ENCODE measurements at regions not wholly inside any gene's neighbourhood (a gene's known extent, or its start where the extent isn't known, plus 50 kb on each side); places are given as distances from the start of the nearest gene placed in this dataset.
A peak's percentile ranks its signal among the peaks of the same experiment; 100 is the strongest.

DNA sequence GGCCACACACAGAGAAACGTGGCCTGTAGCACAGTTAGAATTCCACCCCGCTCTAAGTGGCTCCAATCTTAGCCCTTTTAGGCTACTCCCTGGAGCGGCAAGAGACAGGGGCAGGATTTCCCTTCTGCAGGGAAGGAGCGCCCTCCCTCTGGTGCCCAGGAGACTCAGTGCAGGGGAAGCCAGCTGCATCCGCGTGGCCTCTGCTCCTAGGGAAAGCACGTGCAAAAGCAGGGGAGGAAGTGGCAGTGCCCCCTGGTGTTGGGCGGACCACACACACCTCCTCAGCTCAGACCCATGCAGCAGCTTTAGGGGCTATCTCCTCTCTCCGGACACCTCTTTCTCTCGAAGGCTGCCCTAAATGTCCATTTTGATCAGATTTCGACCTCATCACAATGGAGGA is 50.0 kb downstream of the SPRING1 start:
- no peaks in the 10 kb centered on the region for H3K36me3 ChIP-seq (ENCODE audit: control insufficient read depth, insufficient read depth, low read length)
- TF ChIP-seq, protein P1, sequence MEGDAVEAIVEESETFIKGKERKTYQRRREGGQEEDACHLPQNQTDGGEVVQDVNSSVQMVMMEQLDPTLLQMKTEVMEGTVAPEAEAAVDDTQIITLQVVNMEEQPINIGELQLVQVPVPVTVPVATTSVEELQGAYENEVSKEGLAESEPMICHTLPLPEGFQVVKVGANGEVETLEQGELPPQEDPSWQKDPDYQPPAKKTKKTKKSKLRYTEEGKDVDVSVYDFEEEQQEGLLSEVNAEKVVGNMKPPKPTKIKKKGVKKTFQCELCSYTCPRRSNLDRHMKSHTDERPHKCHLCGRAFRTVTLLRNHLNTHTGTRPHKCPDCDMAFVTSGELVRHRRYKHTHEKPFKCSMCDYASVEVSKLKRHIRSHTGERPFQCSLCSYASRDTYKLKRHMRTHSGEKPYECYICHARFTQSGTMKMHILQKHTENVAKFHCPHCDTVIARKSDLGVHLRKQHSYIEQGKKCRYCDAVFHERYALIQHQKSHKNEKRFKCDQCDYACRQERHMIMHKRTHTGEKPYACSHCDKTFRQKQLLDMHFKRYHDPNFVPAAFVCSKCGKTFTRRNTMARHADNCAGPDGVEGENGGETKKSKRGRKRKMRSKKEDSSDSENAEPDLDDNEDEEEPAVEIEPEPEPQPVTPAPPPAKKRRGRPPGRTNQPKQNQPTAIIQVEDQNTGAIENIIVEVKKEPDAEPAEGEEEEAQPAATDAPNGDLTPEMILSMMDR (IDR thresholded peaks at IDR 0.05; ENCODE audit: insufficient read depth, low read length, poor library complexity, severe bottlenecking): peak; percentile 58
- H3K27me3 ChIP-seq (replicated peaks; ENCODE audit: control insufficient read depth, insufficient read depth, low read length): peaks cover under 1% of the 10 kb centered on the region
- DNase-seq (ENCODE audit: extremely low read depth, insufficient read length): no peak
- H3K4me3 ChIP-seq (replicated peaks; ENCODE audit: low read depth, low read length): no peak overlapping the region

DNA sequence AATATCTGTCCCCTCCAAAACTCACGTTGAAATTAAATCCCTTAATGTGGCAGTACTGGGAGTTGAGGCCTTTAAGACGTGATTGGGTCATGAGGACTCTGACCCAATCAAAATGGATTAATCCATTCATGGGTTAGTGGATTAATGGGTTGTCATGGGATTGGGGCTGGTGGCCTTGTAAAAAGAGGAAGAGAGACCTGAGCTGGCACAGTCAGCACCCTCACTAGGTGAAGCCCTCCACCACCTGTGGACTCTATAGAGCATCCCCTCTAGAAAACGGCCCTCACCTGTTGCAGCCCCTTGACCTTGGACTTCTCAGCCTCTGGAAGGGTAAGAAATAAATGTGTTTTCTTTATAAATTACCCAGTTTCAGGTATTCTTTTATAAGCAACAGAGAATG is 53.0 kb downstream of the SPRING1 start:
- TF ChIP-seq, protein P1 (IDR thresholded peaks at IDR 0.05; ENCODE audit: insufficient read depth, low read length, poor library complexity, severe bottlenecking): no peak
- Histone ChIP-seq H3K27me3 (replicated peaks; ENCODE audit: control insufficient read depth, insufficient read depth, low read length) (peaks cover 1% of the 10 kb centered on the region), H3K4me3 (replicated peaks; ENCODE audit: low read depth, low read length) (no peak overlapping the region), H3K36me3 (ENCODE audit: control insufficient read depth, insufficient read depth, low read length) (no peaks in the 10 kb centered on the region)
- DNase-seq (ENCODE audit: extremely low read depth, insufficient read length): no peak

DNA sequence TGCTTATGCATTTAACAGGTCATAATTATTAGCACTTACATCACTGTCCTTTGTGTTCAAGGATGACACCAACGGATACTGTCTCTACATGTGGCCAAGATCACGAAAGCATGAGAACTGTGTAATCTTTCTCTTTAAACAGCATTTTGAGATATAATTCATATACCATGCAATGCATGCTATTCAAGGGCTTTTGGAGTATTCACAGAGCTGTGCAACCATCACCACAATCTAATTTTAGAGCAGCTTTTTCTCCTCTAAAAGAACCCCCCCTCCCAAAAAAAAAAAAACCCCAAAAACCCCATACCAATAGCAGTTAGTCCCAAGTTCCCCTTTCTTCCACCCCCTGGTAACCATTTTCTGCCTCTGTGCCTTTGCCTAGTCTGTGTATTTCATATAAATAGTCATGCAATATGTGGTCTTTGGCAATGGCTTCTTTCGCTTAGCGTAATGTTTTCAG is 60.6 kb downstream of the SPRING1 start:
- H3K36me3 ChIP-seq (ENCODE audit: control insufficient read depth, insufficient read depth, low read length): no peaks in the 10 kb centered on the region
- no peak overlapping the region for H3K4me3 ChIP-seq (replicated peaks; ENCODE audit: low read depth, low read length)
- H3K27me3 ChIP-seq (replicated peaks; ENCODE audit: control insufficient read depth, insufficient read depth, low read length): no peaks in the 10 kb centered on the region
- peak; percentile 54 for DNase-seq (ENCODE audit: extremely low read depth, insufficient read length)
- TF ChIP-seq, protein P1 (IDR thresholded peaks at IDR 0.05; ENCODE audit: insufficient read depth, low read length, poor library complexity, severe bottlenecking): no peak

DNA sequence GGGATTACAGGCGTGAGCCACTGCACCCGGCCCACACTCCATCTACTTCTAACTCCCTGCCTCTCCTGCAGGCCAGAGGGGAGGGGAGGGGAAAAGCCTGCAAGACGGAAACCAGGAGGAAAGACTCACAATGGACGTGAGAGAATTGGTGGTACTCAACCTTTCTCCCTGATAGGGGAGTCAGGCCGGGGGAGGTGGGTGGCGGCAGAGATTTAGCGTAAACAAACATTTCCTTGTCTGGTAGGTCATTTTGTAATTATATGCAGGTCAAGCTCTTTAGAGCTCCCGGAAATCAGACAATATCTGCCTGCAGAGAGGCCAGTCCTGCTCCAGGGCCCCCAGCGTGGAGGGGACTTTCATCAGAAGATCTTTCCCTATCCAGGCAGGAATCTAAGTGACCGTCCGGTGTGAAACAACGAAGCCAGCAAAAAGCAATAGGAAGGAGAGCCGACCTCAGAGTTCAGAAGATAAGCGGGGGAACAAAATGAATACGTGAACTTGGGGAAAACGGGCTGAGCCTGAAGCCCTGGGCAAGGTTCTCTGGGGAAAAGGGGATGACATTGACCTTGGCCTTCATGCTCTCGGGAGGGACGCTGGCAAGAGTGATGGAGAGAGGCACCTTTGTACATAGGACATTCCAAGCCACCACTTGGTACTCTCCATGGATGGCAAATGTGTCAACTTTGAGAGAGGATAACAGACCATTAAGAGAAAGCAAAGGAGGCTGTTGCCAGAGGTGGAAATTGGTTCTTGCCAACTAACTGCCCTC is 62.3 kb downstream of the SPRING1 start:
- H3K36me3 ChIP-seq (ENCODE audit: control insufficient read depth, insufficient read depth, low read length): no peaks in the 10 kb centered on the region
- H3K27me3 ChIP-seq (replicated peaks; ENCODE audit: control insufficient read depth, insufficient read depth, low read length): no peaks in the 10 kb centered on the region
- TF ChIP-seq, protein P1 (IDR thresholded peaks at IDR 0.05; ENCODE audit: insufficient read depth, low read length, poor library complexity, severe bottlenecking): no peak
- DNase-seq (ENCODE audit: extremely low read depth, insufficient read length): no peak
- H3K4me3 ChIP-seq (replicated peaks; ENCODE audit: low read depth, low read length): no peak overlapping the region

DNA sequence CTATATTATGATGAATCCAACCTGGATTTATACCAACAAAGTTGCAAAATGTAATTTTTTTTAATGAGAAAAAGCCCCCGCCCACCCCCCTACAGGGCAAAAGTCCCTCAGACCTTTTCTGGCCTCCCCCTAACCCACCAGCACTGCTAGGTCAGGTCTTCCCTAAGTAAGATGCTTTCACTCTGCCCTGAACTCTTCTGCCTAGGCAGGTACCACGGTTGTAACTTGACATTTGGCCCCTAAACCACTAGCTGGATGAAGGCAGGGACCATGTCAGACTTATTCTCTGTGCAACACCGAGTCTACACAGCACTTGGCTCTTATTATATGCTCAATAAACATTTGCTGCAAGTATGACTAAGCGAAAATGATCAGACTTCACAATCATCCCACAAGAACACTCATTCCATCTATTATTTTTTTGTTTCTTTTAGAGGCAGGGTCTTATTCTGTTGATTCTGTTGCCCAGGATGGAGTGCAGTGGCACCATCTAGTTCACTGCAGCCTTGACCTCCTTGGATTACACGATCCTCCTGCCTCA is 63.2 kb downstream of the SPRING1 start:
- Histone ChIP-seq H3K36me3 (ENCODE audit: control insufficient read depth, insufficient read depth, low read length) (no peaks in the 10 kb centered on the region), H3K4me3 (replicated peaks; ENCODE audit: low read depth, low read length) (no peak overlapping the region), H3K27me3 (replicated peaks; ENCODE audit: control insufficient read depth, insufficient read depth, low read length) (no peaks in the 10 kb centered on the region)
- no peak for DNase-seq (ENCODE audit: extremely low read depth, insufficient read length)
- TF ChIP-seq, protein P1 (IDR thresholded peaks at IDR 0.05; ENCODE audit: insufficient read depth, low read length, poor library complexity, severe bottlenecking): no peak

Data from GM06990 (cell line).